Tibial nerve (tissue), 4 donors: ENCODE measurements at regions not wholly inside any gene's neighbourhood (a gene's known extent, or its start where the extent isn't known, plus 50 kb on each side); places are given as distances from the start of the nearest gene placed in this dataset.

ENCODE experiments used
- EP300 ChIP-seq, 2 donors: sonication (generic); formaldehyde crosslinking; IDR thresholded peaks; one replicate each; pipeline ENCODE4 v1.6.1; 2017; ENCODE audit warnings: antibody characterized with exemption in 2 of 2, mild to moderate bottlenecking in 1 of 2
- TF ChIP-seq, protein P1 (sequence below), 5 experiments: fragments of 200-600 bp in 3 of 5; fragments of 450-650 bp in 2 of 5; sonication (generic) in 3 of 5; IDR thresholded peaks; one replicate each; pipeline ENCODE4 v1.5.1; 2016 to 2019; ENCODE audit warnings: antibody characterized with exemption in 5 of 5, mild to moderate bottlenecking in 3 of 5, moderate library complexity in 2 of 5

GRCh38 chr5:4420681-4421080 lies 719.4 kb upstream of the ADAMTS16 start:
- TF ChIP-seq, protein P1, sequence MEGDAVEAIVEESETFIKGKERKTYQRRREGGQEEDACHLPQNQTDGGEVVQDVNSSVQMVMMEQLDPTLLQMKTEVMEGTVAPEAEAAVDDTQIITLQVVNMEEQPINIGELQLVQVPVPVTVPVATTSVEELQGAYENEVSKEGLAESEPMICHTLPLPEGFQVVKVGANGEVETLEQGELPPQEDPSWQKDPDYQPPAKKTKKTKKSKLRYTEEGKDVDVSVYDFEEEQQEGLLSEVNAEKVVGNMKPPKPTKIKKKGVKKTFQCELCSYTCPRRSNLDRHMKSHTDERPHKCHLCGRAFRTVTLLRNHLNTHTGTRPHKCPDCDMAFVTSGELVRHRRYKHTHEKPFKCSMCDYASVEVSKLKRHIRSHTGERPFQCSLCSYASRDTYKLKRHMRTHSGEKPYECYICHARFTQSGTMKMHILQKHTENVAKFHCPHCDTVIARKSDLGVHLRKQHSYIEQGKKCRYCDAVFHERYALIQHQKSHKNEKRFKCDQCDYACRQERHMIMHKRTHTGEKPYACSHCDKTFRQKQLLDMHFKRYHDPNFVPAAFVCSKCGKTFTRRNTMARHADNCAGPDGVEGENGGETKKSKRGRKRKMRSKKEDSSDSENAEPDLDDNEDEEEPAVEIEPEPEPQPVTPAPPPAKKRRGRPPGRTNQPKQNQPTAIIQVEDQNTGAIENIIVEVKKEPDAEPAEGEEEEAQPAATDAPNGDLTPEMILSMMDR (IDR thresholded peaks at IDR 0.05): no peak
- no peak for TF ChIP-seq EP300 (IDR thresholded peaks at IDR 0.05)
